Stimulated activated CD8-positive, alpha-beta memory T cell treated with anti-CD3 and anti-CD28 coated beads, Interleukin-4, amount 100 ng/mL, for 48 hours (primary cell): ENCODE measurements at regions not wholly inside any gene's neighbourhood (a gene's known extent, or its start where the extent isn't known, plus 50 kb on each side); places are given as distances from the start of the nearest gene placed in this dataset.

Experiments
- DNase-seq: peaks from one replicate; pipeline ENCODE4 v3.0.0-alpha.2; 2020

DNA sequence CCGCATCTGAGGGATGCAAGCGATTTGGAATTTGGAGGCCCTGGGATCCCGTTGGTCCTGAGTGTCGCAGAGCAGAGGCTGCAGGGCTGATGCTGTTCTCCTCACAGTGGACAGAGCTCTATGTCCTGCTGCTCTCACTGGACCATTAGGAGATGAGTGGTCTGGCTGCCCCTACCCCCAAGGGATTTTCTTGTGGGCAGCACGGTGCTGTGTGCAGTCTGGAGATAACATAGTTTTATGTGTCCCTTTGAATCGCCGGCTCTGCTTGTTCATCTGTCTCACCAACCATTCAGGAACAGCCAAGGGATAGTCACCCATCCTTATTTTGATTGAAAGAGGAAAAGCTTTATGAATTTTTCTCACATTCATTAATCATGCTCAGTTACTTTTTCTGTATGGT is 49.9 kb downstream of the CHRM3 start:
- no peak for DNase-seq

- DNase-seq = no peak
Observed at GRCh38 chr1:239437822-239438221, 51.5 kb downstream of the CHRM3 start.

- DNase-seq = no peak
Observed at GRCh38 chr1:239438891-239439290, 52.5 kb downstream of the CHRM3 start.

DNA sequence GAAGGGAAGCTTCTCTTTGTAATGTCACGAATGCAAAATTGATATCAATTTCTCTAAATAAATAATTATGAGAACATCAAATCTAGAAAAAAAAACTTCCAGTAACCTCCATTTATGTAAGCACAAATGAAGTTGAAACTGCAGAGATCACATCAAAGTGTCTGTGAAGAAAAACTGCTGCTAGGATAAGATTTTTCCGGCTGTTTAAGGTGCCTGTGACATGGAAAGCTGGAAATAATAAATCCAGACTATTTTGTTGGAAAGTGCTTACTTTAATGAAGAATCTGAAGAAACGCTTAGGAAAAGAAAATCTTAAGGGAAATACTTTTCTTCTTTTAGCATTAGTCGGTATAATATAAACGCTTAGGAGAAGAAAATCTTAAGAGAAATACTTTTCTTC is 57.0 kb downstream of the CHRM3 start:
- DNase-seq = no peak

DNA sequence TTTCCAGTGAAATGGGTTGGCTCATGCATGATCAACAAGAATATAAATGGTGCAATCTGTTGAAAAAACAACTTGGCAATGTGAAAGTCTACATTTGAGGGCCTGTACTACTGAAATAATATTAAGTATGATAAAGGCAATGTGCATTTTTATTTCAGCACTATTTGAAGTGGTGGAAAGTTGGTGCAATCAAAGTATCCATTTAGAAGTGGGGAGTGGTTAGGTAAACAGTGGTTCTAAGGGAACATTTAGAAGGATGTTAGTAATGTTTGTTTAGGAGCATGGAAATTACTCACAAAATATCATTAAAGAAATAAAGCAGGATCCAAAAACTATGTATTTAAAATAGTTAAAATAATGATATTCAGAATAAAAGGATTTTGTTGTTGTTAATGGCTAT is 60.2 kb downstream of the CHRM3 start:
- DNase-seq = no peak

GRCh38 chr1:239448911-239449310 is 62.5 kb downstream of the CHRM3 start:
- no peak for DNase-seq

- DNase-seq = no peak
Observed at GRCh38 chr1:239455743-239456142, 69.4 kb downstream of the CHRM3 start.

GRCh38 chr1:239456788-239457187 is 70.4 kb downstream of the CHRM3 start:
- no peak for DNase-seq

- DNase-seq = no peak
Observed at GRCh38 chr1:239457491-239458143, 71.2 kb downstream of the CHRM3 start.

DNA sequence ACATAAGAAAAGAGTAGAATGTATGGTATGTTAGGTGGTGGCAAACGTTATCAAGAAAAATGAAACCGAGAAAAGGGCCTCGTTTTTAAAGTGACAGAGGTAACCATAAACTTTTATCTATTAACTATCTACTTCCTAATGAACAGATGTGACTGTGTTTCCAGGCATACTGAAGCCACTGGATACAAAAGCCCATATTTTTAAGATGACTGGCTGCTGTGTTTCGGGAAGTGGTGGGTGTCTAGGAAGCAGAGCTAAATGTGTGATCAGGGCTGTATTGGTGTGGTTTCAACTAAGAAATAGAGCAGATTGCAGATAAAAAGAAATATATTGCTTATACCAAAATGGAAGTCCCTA is 71.8 kb downstream of the CHRM3 start:
- no peak for DNase-seq

- no peak for DNase-seq
Observed at GRCh38 chr1:239467730-239468129, 81.4 kb downstream of the CHRM3 start.

- no peak for DNase-seq
Observed at GRCh38 chr1:239478069-239478468, 91.7 kb downstream of the CHRM3 start.

GRCh38 chr1:239483391-239483790 is 97.0 kb downstream of the CHRM3 start:
- DNase-seq = no peak

- no peak for DNase-seq
Observed at GRCh38 chr1:239493811-239494414, 107.5 kb downstream of the CHRM3 start.

GRCh38 chr1:239505094-239505493 is 118.7 kb downstream of the CHRM3 start:
- DNase-seq = no peak

DNA sequence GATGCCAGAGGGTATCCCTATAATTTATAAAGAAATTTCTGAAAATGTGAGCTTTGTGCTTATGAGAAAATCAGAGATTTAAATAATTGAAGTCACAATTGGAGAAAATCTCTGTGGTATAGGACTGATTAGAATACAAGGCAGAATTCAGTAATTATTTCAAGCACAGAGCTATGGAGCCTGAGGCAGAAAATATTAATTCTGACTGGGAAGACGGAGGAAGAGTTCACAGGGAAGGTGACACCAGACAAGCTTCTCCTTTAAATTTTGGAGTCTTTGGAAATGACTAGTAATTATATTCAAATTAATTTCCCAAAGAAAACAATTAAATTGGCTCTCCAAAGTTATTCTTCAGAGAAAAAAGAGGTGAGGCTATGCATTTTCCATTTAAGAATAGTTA is 121.5 kb downstream of the CHRM3 start:
- no peak for DNase-seq

GRCh38 chr1:239511875-239512274 is 125.5 kb downstream of the CHRM3 start:
- no peak for DNase-seq

GRCh38 chr1:239516579-239516978 is 130.2 kb downstream of the CHRM3 start:
- no peak for DNase-seq

GRCh38 chr1:239526391-239526790 is 140.0 kb downstream of the CHRM3 start:
- no peak for DNase-seq

GRCh38 chr1:239527051-239527693 is 140.8 kb downstream of the CHRM3 start:
- DNase-seq = no peak

- DNase-seq = no peak
Observed at GRCh38 chr1:239536165-239536849, 149.9 kb downstream of the CHRM3 start.

GRCh38 chr1:239537795-239538194 is 151.4 kb downstream of the CHRM3 start:
- no peak for DNase-seq

DNA sequence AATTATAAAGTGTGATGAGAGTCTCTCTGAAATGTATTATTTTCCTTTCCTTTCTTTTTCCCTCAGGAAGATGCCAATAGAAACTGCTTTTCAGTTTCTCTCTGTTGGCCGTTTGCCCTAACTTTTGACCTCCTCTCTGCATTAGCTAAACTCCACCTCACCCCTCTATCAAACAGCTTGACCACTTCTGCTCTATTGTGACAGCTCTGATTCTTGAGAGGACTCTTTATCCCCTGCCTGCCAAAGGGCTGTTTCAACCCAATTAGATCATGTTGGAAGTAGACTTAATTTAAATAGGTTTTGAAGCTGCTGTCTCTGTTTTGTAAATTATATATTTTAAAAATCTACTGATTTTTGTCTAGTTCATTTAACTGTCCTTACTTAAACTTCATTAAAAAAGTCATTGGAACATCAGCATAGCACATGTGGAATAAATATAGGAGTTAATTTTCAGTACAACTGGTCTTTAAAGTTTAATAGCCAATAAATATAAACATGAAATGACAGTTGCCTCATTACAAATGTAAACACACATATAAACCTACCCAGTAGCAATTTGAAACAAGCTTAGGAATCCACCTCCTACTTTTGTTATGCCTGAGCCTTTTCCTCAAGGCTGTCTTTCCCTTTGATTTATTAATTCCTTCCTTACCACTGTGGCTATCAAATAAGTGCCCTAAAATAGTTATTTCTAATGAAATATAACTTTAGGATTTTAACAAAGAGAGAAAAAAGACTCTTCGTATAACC is 152.0 kb downstream of the CHRM3 start:
- no peak for DNase-seq
